SK-N-SH treated with all-trans-retinoic acid at 6 μM for 48 hours (cell line): ENCODE measurements at regions not wholly inside any gene's neighbourhood (a gene's known extent, or its start where the extent isn't known, plus 50 kb on each side); places are given as distances from the start of the nearest gene placed in this dataset.
A peak's percentile ranks its signal among the peaks of the same experiment; 100 is the strongest.

Source experiments
- ARNTL ChIP-seq: fragments of 450-650 bp; formaldehyde crosslinking; IDR thresholded peaks from 2 replicates; pipeline ENCODE4 v1.5.0; 2020; ENCODE audit warnings: low read depth, mild to moderate bottlenecking, moderate library complexity, borderline replicate concordance
- CREB5 ChIP-seq: fragments of 250-450 bp; sonication (Bioruptor Pico); IDR thresholded peaks from 2 replicates; pipeline ENCODE4 v1.5.1; 2020; ENCODE audit warnings: low read depth, mild to moderate bottlenecking, moderate library complexity
- TOX ChIP-seq: fragments of 250-450 bp; sonication (Bioruptor Pico); IDR thresholded peaks from 2 replicates; pipeline ENCODE4 v1.8.0; 2021; ENCODE audit warnings: mild to moderate bottlenecking, moderate library complexity, borderline replicate concordance
- ZFP3 ChIP-seq: fragments of 250-450 bp; sonication (Bioruptor Pico); IDR thresholded peaks from 2 replicates; pipeline ENCODE4 v1.5.0; 2020; ENCODE audit warnings: mild to moderate bottlenecking, moderate library complexity

GRCh38 chr16:65365732-65366715, 244.2 kb upstream of the CDH11 start:
- TF ChIP-seq CREB5 (CRISPR knock-in tag) (no peak), TOX (CRISPR knock-in tag) (no peak), ARNTL (CRISPR knock-in tag) (no peak), ZFP3 (CRISPR knock-in tag) (peak; percentile 96)
